Activated CD8-positive, alpha-beta memory T cell treated with anti-CD3 and anti-CD28 coated beads for 4 hours (primary cell): ENCODE measurements at regions not wholly inside any gene's neighbourhood (a gene's known extent, or its start where the extent isn't known, plus 50 kb on each side); places are given as distances from the start of the nearest gene placed in this dataset.

Experiments
- DNase-seq, 2 donors: peaks; one replicate each; pipeline ENCODE4 v3.0.0-alpha.2; 2020; ENCODE audit warnings: low read depth in 2 of 2

DNA sequence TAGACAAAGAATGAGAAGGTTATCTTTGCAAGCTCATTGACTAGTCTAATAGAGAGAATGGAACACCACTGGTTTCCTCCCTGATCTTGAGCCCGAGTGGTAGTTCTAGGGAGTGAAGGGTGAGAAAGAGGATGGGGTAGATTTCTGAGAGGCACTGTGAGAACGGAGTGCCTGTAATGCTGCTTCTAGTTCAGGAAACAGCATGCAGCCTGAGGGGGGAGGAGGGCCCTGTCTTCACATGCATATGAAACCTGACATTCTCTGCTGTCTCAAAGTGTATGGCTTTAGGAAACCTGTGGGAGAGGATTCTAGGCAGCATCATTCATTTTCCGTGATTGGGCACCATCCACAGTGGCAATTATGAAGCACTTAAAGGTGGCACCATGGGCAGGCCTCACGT lies 259.4 kb upstream of the MAN1A1 start:
- no peak for DNase-seq

DNA sequence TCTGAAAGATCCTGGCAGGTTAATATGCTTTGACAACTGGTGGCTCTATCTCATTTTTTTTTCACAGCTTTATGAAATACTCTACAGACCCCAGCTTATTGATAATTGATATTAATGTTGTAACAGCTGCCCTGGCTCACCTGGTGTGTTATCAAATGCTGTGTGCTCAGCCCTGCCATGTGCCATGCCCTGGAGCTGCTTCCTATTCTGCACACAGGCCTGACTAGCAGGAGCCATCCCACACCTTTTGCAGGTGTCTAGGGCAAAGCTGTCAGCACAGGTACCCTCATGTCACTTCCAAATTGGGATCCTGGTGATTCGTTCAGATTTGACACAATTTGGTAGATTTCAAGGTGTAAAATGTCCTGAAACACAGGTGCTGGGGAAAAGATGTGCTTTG lies 254.6 kb upstream of the MAN1A1 start:
- DNase-seq, result no peak

DNA sequence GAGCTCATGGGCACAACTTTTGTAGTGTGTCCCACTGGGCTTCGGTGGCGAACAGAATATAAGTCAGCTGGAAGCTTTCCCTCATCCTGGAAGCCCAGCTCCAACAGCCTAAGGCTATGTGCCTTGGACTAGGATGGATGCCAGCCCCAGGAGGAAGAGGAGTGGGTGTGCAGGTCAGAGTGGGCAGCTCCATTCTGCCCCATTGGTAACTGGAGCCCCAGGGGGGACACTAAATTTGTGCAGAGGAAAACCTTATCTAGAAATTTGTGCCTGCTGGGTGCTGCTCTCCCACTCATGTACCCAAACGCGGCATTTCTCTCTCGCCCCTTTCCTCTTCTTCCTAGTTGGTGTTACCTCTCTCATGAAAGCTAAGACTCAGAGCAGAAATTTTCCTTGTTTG lies 253.9 kb upstream of the MAN1A1 start:
- no peak for DNase-seq

DNA sequence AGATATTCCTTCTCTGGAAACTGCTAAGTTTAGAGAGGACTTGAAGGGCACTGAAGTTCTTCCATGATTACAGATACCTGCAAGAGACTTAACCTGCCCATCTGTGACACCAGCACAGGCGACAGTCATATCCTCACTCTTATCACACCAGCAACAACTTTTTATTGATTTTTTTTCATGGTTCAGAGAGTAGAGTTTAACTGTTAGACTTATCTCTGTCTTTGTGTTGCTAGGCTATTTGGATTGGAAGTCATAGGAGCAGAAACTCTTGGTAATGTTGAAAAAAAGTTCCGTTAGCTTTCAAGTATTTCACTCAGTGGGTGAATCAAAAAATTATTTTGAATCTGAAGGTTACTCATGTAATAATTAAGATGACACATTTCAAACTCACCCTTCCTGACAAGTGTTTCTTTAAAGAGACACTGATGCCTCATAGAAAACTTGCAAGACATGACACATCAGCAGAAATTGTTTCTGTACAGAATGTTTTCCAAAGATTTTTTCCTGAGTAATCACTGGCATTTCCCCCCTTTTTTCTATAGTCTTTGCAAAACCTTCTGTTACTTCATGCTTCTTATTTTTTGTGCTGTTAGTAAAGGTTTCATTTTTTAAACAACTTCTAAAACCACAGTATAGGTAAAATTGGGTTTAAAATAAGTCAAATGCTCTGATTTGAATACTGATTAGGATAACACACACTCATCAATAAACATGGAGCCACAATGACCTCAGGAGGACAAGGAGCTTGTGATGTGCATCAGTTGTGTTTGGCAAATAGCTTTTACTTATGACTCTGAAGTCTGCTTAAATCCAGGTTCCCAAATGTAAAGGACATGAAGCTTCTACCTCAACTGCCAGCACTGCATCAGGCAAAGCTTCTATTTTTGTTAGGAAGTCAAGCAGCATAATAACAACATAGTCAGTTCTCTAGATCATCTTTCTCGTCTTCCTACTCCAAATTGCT lies 252.9 kb upstream of the MAN1A1 start:
- no peak for DNase-seq

DNA sequence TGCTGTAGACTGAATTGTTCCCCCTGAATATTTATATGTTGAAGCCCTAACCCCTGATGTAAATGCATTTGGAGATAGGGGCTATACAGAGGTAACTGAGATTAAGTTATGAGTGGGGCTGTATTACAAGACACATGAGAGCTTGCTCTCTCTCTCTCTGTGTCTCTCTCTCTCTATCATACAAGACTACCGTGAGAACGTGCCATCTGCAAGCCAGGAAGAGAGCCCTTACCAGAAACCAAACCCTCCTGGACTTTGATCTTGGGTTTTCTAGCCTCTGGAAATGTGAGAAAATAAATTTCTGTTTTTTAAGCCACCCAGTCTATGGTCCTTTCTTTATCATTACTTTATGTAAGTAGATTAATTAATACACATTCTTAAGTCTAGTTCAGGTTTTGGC lies 249.3 kb upstream of the MAN1A1 start:
- DNase-seq, result no peak

DNA sequence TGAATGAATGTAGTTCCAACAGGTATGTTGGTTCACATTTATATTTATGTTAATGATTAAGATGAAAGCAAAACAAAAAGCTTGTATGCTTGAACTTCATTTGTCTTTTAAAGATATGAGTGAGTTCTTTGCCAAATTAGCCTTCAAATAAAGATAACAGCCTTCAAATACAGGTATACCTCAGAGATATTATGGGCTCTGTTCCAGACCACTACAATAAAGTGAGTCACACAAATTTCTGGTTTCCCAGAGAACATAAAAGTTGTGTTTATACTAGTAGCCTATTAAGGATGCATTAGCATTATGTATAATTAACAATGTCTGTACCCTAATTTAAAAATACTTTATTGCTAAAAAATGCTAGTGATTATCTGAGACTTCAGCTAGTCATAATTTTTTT lies 245.3 kb upstream of the MAN1A1 start:
- no peak for DNase-seq

DNA sequence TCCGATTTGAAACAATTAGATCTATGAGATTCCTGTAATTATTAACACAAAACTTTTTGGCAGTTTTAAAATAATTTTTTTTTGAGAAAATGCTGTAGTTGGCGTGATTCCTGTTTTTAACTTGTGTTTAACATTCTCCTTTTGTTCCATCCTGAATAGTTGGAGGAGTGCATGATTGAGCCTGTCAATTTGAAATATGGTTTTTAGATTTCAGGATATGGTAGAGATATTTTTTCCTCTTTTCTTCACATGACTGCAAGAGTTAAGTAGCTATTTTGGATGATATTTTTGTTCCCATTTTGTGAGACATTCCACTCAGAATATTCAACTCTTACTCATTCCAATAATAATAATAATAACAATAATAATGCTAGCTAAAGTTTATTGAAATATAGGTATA lies 241.7 kb upstream of the MAN1A1 start:
- DNase-seq, result no peak

DNA sequence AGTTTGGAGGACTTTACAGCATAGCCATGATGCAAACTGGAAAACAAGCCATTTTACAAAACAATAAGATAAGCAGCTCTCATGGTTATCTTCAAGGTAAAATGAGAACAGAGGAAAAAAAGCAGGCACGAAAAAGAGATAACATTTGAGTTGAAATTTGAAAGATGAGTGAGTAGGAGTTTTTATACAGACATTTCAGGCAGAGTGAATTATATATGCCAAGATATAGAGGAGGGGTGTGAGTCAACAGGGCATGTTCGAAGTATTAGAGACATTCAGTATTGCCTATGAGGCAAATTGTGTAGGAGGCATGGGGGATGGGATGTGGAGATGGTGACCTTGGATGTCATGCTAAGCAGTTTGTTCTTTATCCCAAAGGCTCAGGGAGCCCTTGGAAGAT lies 240.5 kb upstream of the MAN1A1 start:
- no peak for DNase-seq

DNA sequence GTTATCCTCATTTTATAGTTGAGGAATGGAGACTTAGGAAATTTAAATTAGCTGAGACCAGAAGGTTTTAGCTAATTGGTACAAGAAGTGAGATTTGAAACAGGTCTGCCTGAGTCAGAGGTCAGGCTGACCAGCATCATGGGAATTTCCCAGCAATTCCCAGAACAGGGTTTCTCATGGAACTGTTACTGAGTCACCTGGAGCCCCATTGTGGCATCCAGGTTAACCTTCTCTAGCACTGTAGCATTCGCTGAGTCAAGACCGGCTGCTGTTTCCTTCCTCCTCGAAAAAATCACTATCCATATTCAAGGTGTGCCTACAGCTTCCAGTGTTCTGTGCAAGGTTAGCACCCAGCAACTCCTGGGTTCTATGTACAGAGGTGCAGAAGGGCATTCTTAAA lies 238.0 kb upstream of the MAN1A1 start:
- DNase-seq, result no peak

DNA sequence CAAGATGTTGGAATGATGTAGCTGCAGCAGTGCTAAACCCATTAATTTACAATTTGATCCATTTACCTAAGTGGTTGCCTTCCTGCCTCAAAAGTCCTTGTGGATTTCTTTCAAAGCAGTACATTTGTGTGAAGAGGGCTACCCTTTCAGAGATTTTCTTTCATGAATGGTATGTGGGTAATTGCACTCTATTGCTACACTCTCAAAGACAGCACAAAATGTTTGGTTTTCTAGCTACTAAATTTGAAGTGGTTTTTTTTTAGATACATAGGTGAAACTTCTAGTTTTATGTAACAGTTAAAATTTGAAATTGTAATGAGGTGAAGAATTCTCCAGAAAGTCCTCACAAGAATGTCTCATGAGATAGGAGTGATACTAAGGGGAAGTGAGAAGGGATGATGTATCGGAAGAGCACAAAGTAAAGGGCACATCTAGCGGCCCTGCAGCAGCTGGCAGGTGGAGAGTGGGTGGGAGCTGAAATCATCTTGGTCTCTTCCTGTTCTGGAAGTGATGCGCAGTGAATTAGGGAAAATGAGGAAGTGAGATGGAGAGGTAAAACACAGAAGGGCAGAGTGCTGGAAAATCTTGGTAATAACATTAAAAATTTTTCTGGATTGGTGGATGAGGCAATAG lies 236.8 kb upstream of the MAN1A1 start:
- DNase-seq, result no peak

DNA sequence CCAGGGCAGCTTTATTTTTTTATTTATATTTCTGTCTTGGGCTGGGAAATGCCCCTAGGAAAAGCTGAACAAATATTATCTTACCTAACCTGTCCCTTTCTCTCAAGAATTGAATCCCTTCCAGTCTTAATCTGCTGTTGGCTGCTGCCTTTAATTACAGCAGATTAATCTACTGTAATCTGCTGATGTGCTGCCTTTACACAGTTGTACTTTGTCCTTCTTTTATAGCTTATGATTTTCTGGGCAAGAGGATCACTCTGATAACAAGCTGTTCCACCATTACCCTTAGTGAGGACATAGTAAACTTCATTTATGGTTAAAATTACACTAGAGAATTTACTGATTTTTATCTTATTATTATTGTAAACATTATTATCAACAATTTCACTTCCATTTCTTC lies 234.5 kb upstream of the MAN1A1 start:
- no peak for DNase-seq

DNA sequence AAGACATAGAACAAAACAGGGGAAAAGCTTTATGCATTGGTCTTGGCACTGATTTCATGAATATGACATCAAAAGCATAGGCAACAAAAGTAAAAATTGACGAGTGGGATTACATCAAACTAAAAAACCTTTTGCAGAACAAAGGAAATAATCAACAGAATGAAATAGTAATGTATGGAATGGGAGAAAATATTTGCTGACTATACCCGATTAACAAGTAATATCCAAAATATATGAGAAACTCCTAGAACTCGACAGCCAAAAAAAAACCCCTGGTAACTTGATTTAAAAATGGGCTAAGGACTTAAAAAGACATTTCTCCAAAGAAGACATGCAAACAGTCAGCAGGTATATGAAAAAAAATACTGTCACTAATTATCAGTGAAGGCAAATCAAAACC lies 231.7 kb upstream of the MAN1A1 start:
- no peak for DNase-seq

DNA sequence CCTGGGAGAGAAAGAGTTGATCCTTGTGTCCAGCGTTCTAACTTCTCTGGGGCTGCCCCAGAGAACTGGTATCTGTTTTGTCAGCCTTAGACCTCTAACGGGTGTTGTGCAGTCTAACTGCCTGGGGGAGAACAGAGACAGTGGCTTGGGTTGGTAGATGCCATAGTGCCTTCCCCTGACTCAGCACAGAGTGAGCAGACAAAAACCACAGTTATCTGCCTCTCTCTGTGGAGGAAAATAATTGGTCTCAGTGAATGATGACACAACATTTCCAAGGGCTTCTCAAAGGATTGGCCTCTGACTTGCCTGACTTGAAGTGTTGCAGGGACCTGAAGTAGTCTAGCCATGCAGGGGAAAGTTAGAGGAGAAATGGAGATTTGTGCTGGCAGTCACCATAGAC lies 226.2 kb upstream of the MAN1A1 start:
- DNase-seq, result no peak

DNA sequence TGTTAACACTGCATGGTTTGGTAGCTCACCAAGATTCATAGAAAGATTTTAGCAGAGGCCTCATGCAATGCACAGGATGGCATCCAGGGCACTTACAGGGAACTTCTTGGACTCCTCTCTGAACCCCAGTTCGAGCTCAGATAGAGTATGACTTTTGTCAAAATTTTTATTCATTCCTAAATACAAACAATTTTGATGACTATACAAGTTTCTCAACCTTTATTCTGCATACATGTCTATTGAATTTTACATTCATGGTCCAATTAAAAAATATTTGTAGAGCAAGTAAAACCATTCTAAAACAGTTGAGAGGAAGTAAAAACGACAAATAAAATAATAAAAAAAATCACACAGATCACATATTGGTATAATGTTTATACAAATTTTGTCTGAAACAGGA lies 219.0 kb upstream of the MAN1A1 start:
- DNase-seq, result no peak

DNA sequence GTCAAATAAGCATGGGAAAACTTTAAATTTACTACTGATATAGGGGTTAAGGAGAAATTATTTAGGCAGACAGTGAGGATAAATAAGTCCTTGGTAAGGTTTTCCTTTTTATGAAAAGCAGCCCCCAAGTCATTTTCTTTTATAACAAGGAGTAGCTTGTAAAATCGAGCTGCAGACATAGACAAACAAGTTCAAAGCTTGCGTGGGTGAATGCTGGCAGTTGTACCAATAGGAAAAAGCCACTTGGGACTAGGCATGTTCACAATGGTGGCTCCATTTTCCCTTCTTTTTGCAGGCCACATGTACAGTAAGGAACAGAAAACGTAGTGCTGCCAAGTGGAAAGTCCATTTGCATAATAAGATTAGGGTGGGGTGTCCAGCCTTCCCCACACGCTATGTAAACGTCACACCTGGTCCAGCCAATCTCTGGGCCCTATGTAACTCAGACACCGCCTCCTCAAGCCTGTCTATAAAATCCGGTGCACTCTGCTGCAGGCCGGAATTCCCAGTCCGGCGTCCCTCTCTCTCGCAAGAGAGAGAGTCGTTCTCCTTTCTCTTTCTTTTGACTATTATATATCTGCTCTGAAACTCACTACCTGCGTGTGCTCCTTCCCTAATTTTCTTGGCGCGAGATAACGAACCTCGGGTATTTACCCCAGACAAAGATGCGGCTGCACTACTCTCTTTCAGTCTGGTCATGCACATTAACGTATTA lies 217.1 kb upstream of the MAN1A1 start:
- no peak for DNase-seq

DNA sequence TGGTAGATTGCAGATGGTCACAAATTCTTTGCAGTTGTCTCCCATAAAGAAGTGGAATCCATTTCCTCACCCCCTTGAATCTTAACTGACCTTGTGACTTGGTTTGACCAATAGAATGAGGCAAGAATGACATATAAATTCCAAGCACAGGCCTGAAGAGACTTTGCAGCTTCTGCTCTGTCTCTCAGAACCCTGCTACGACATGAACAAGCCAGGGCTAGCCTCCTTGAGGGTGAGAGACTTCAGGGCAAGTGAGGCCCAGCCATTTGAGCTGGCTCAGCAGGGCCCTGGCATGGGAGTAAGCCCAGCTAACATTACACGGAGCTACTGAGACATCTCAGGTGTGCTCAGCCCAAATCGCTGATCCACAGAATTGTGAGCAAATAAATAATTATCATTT lies 216.3 kb upstream of the MAN1A1 start:
- DNase-seq, result no peak

DNA sequence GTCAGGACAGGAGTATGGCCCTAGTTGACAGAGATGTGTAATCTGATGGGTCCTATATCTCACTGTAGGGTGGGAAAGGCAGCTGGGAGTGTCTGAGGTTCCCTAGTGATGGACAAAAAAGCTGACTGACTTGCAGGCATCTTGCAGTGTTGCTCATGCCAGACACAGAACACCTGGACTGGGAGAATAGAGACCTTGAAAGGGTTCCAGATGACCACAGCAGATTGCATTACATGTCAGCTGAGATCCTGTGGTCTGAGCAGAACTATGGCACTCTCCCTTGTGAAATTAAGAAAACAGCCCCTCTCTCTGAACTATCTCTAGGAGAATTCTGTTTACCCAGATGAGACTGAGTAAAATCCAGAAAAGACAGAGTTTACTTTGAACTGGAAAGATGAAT lies 212.6 kb upstream of the MAN1A1 start:
- no peak for DNase-seq

DNA sequence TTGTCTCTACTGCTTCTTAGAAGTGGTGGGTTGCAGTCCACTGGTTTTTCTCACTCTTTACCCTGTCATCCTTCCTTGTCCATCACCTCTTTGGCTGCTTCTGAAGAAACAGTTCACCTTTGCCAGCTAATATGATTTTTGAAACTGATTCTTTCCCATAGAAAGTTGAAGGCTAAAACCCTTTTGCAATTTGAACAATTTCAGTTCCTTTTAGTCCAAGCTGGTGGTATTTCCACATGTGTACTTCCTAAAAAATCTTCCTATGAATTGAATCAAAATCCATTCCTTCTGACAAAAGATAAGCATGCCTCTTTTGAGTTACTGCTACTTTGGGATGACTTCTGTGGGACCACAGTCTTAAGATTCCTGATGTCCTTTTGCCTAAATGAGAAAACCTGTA lies 210.0 kb upstream of the MAN1A1 start:
- no peak for DNase-seq

DNA sequence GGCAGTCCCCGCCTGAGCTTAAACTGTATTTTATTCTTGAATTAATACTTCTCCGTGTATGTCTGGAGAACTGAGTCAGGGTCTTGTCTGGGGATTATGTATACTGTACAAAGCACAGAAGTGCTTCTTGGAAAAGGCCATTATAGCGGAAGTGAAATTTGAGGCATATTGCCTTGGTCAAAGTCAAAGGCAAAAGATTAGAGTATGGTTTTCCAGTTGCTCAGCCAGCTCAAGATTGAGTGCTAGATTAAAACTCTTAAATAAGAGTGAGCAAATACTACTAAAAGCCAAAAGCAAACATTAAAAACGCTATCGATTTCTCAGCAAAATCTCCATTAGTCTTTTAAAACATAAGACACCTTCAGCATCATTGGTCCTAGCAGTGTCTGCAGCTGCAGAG lies 207.7 kb upstream of the MAN1A1 start:
- DNase-seq, result no peak

DNA sequence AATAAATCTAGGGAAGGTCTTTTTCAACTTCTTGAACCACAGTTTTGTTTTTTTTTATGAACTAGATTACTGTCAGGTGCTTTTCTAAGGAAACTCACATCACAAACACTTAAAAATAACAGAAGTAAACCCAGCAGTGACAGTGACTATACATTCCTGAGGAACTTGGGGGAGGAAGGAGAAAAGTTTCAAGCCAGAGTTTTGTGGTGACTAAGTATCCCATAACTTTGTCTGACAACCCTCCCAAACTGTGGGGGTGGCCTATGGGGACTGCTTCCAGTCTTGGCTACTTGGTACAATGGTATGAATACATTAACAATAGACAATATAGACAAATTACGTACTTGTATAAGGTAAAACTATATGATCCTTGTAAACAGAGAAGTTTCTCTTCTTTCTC lies 202.5 kb upstream of the MAN1A1 start:
- no peak for DNase-seq

DNA sequence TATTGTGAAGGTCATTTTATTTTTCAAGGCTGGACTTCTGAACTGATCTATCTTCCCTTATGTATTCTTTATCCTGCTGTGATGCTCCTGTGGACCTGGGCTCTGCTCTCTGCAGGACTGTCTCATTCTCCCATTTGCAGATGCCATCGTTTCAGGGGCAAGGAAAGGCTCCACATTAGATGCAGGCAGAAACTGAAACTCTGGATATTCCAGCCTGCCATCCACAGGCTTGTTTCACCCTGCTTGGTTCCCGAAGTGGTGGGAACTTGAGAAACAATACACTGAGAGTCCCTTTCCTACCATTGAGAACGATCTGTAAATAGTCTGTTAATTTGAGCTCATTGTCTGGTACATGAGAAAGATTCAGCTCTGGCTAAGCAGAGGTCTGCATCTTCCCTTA lies 197.5 kb upstream of the MAN1A1 start:
- no peak for DNase-seq

DNA sequence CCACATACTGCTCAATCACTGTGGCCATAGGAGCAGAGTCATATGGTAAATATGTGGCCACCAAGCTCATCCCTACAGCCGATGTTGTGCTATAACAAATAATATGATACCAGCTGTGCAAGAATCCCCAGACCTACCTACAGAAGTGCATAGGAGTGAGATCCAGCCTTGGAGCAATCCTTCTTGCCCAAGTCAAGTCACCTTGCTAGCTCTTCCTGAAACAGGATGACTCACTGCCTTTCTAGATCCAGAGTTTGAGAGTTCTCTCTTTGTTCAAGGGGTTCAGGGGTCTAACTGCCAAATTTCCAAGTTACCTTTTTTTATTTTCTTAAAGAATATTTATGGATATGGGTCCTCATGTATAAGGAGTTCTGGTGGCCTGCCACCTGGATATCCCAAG lies 195.7 kb upstream of the MAN1A1 start:
- no peak for DNase-seq
